ENCODE measurements at regions not wholly inside any gene's neighbourhood (a gene's known extent, or its start where the extent isn't known, plus 50 kb on each side); places are given as distances from the start of the nearest gene placed in this dataset.

DNA sequence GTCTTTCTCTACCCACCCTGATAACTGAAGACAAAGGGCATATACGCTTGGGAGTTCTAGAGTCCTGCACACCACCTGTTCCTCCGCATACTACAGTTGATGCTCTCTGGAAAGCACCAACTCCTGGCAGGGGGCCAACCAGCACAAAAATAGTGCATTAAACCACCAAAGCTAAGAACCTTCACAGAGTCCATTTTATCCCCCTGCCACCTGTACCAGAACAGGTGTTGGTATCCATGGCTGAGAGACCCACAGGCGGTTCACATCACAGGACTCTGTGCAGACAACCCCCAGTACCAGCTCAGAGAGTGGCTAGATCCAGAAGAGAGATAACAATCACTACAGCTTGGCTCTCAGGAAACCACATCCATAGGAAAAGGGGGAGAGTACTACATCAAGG is 114.4 kb upstream of the POU1F1 start:
- DNase-seq = no peak

DNA sequence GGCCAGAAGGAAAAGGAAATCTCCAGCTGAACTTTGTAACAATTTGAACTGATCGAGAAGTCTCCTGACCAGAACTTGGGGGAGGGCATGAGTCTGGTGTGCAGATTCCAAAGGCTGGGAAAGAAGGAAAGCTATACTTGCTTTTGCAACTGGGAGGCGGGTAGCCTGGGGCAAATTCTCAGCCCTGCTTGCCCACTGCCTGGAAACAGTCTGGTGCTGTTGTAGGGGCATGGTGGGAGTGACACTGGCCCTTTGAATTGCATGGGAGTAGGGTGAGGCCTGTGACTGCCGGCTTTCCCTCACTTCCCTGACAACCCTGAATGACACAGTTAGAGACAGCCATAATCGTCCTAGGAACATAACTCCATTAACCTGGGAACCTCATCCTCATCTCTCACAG is 114.0 kb upstream of the POU1F1 start:
- DNase-seq = no peak

DNA sequence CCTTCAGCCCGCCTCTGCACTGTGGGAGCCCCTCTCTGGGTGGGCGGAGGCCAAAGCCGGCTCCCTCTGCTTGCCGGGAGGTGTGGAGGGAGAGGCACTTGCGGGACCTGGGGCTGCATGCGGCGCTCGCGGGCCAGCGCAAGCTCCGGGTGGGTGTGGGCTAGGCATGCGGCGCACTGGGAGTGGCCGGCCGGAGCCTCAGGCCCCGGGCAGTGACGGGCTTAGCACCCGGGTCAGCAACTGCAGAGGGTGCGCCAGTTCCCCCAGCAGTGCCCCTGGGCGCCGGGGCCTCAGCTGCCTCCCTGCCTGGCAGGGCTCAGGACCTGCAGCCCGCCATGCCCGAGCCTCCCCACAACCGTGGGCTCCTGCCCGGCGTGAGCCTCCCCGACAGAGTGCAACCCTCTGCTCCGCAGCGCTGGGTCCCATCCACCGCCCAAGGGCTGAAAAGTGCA is 98.9 kb upstream of the POU1F1 start:
- no peak for DNase-seq

DNA sequence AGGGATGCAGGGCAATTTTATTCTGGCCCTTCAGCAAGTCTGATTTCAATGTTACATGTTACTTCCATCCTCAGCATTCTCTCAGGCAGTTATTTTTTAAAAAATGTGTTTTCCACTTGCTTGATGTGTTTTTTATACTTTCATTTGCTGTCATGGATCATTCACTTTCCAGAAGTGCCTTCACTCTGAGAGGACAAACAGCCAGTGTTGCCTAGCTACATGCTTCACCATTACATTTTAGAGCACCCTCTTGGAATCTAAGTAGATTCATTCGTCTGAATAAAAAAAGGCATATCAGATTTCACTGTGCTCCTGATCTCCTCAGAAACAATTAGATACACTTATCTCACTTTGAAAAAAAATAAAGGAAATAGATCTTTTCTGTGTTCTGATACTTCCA is 93.6 kb upstream of the POU1F1 start:
- DNase-seq = no peak

DNA sequence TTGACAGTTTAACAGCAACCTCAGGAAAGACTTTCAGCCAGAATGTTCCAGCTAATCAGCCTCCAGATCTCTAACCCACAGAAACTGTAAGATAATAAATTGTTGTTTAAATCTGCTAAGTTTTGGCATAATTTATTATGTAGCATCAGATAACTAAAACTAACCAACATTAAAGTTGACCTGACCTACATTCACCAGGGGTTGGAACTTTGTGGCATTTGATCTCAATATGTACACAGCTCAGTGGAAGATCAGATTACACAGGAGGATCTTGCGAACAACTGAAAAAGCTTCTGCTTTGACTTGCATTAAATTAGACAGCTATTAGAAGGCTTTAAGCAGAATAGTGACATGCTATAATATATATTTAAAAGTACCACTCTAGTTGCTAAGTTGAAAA is 91.4 kb upstream of the POU1F1 start:
- no peak for DNase-seq

DNA sequence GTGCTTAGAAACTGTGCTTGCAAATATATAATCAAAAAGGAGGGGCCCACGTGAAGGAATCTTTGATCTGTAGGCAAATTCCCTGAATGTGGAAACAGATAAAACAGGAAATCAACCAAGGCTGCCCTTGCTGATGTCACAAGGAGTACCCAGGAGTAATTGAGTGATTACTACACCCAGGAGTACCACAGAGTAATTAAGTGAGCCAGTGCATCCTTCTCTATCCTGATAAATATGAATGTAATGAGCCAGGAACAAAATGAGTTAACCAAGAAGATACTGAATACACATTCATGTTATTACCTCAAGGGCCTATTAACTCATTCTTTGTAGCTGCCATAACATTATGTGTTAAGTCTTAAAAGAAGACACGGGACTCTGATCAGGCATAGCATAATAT is 87.3 kb upstream of the POU1F1 start:
- DNase-seq = no peak

DNA sequence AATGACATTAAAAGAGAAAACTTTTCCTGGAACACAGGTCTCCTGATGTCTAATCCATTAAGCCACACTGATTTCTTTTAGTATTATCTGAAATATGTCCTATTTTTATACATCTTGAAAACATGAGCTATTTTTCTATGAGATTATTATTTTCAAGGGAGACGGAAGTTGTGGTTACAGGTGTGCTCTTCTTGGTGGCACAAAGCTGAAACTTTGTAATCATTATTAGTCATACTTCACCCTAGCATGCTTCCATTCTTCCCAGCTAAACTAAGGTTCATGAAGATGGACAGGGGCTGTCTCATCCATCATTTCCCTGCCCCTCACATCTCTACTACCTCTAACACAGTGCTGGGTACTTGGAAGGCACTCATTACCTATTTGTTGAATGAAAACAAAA is 85.6 kb upstream of the POU1F1 start:
- DNase-seq = no peak

DNA sequence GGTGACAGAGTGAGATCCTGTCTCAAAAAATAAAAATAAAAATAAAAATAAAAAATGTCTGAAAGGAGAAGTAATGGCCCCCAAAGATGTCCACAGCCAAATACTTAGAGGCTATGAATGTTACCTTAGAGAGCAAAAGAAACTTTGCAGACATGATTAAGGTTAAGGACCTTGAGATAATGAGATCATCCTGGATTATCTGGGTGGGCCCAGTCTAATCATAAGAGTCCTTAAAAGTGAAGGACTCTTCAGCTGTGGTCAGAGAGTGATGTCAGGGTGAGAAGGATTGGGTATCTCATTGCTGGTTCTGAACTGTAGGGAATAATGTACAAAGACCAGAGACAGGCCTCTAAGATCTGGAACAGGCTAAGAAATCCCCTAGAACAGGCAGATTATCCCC is 84.9 kb upstream of the POU1F1 start:
- no peak for DNase-seq

DNA sequence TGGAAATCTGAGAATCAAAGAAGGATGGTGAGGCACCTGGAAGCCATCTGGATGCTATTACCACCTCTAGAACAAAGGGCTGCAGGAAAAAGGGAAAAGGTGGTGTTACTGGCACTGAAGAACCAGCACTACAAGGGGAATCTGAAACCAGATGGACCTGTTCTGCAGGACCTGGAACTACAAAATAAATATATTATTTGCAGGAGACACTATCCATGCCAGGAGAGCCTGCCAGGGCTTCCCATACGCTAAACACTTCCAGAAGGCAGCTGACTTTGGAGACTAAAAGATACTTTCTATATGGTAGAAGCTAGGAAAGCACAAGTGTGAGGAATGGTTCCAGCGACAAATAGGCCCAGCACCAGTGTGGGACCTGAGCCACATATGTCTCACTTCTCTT is 83.4 kb upstream of the POU1F1 start:
- no peak for DNase-seq

DNA sequence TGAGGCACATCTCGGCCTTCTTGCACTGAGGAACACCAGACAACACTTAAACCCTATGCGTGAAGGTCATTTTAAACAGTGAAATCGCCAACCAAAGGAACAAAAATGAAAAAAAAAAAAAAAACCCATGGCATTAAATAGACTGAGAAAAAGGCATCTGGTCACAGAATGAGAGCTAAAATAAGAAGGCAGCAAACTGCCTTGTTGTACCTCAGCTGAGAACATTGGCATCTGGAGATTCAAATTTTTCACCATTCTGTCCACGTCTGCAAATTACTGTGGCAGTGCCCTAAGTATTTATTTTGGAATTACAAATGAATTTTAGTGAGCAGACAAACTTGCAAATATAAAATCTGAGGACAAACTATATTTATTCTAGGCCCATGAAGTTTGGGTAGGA is 82.6 kb upstream of the POU1F1 start:
- no peak for DNase-seq

DNA sequence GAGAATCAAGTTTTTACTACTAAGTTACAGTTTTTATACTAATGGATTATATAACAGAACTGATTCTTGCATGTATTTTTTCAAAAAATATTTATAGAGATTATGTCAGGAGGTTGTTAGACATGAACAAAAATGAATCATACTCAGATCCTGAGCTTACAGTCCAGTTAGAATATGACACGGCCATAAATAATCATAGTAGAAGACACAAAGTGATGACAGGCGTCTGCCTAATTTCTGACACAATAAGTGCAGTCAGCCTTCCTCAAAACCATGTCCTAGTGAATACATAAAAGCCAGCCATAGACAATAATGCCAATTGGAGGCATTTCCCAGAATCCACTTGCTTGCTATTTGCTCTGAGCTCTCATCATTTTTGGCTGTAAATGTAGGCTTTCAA is 81.7 kb upstream of the POU1F1 start:
- no peak for DNase-seq

DNA sequence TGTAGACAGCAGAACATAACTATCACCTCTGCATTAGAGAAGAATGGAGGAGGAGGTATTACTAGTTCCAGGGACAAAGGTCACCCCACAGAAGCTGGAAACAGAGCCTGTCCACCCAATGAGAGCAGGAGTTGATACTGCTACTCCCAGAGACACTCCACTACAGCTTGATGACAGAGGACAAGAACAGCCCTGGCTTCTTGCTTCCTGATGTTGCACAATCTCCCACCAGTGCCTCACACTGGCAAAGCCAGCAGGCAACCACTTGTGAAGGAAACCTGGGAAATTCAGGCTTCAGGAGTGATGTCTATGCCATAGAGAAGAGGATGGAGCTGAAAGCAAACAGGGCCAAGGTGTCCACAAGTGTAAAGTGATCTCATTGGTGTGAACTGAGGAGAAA is 78.0 kb upstream of the POU1F1 start:
- DNase-seq = no peak

DNA sequence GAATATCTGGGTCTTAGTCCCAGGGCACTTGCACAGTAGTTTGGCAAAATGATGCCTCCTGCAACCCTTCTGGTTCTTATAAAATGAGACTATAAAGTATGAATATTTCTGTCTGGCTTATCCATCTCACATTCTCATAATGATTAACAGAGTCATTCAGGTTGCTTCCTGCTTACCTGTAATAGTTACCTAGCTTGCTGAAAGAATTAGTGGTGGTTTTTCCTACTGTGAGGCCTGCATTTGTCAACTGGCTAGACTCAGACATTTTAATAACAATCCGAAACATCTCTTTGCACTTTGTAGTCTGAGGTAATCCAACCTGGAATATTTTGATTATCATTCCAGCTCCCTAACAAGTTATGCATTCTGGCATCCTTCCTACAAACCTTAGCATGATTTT is 75.6 kb upstream of the POU1F1 start:
- no peak for DNase-seq

DNA sequence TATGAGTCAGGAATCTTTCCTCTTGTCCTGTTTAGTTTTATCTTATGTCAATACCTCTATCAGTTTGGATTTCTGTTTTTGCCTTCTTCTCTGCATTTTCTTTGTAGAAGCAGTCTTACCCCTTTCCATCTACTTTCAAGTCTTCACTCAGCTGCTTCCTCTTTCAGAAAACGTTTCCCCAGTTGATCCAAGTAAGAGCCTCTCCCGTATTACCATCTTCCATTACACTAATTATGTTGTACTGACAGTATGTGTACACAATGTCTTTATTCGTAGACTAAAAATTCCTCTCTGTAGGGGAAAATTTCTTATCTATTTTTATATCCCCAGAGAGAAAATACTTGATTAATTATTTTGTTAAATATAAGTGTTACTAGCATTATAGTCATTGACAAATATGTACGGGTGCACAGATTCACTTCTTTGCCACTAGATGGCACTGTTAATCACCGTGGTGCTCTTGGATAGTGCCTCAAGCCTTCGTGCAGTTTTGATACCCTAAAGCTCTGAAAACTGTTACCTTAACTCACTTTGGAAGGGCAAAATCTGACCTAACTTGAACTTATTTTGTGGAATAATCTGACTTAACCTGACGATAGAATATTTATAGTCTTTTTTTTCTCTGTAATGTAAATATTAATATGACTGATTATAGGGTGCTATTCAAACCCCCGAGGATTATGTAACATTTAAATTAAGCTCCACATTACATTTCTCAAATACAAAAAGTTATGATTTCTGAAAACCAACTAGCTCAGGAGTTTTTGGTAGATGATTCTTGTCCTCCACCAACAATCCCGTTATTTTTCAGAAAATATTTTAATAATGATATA is 74.2 kb upstream of the POU1F1 start:
- peak; percentile 74 to 80 for DNase-seq

DNA sequence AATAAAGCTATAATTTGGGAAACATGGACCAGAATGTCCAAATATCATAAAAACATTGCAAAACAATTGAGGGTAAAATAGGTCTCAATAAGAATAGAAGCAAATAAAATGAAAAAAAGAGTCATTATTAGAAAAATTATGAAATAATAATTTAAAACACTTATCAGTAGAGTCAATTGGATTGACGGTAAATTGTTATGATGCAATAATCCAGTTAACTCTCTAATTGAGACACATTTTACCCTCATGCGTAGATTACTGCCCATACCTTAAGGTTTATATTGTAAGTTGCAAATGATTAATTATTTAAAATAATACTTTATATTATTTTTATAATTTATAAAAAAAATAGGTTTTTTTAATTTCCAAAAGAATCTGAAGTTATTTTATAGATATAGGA is 73.4 kb upstream of the POU1F1 start:
- no peak for DNase-seq

DNA sequence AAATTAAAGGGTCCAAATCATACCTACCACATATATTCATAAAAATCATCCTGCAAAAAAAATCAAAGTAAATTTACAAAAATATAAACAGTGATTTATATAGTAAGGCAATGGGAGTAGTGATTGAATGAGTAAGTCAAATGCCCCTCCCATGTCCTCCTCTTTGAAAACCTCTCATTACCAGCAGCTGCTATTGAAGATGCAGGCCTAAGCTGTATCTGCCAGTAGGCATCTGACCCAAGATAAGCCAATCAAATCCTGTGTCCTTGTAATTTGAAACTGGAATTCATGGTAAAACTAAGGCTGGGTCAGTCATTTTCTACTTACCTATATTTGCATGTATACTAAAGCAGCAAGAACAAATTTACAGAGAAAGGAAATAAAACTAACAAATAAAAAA is 60.4 kb upstream of the POU1F1 start:
- no peak for DNase-seq

DNA sequence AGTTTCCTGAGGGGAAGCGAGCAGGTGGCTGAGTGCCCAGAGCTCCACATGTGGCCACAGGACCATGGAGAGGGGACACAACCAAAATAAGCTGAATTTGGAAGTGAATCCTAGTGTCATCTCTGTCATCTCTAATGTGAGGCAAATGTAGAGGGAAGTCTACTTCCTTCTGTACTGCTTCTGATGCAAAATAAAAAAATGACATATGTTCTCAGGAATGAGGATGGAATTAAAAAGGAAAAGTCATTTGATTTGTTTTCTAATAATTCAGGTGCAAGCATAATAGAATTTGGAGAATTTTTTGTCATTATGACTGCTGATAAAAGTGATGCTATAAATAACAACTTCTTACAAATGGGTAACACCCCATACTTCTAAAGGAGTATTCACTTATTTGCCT is 59.5 kb upstream of the POU1F1 start:
- no peak for DNase-seq

DNA sequence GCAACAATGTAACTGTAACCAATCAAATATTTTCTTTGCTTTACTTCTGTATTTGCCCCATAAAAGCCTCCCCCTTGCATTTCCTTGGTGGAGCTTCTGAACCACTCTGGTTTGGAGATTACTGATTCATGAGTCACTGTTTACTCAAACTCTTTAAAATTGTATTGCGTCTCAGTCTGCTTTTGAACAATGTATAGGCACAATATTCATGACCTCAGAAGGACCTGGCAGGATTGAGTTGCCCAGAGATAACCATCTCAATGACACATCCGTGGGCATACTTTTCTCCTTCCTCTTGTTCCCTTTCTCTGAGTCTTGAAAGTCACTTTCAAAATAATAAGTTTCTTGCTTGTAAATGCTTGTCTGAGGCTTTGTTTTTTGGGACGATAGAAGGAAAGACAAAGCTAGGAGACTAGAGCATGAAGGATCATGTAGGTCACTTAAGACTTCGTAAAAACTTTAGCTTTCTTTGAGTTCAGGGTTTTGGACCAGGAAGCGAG is 57.1 kb upstream of the POU1F1 start:
- no peak for DNase-seq

DNA sequence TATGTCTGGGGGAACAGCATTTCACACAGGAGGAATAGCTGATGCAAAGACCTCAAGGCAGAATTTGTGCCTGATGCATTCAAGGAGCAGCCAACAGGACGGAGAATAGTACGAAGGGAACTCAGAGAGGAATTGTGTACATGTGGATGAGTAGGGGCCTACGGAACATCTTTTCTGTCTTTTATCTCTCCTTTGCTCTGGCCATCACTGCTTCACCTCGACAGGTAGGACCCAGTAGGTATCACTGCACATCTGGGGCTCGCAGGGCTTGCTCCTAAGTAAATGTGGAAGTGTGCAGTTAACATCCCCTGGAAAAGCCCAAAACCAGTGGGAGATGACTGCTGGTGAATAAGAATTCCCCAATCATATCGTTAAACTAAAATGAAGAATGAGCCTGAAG is 56.4 kb upstream of the POU1F1 start:
- DNase-seq = no peak

DNA sequence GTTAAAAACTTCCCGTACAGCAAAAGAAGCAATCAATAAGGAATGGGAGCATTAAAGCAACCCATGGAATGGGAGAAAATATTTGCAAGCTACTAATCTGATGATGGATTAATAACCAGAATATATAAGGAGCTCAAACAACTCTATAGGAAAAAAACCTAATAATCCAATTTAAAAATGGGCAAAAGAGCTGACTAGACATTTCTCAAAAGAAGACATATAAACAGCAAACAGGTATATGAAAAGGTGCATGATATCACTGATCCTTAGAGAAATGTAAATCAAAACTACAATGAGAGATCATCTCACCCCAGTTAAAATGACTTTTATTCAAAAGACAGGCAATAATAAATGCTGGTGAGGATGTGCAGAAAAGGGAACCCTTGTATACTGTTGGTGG is 52.7 kb upstream of the POU1F1 start:
- DNase-seq = no peak

Measured in AML-193 (cell line).